ENCODE measurements at regions not wholly inside any gene's neighbourhood (a gene's known extent, or its start where the extent isn't known, plus 50 kb on each side); places are given as distances from the start of the nearest gene placed in this dataset.

GRCh38 chr1:207971331-207972219, 60.6 kb upstream of the CD34 start:
- intact Hi-C loops (cut with DNase I) = no loop called here
- DNase-seq (ENCODE audit: low spot score) = no peak
- no peak for ATAC-seq

DNA sequence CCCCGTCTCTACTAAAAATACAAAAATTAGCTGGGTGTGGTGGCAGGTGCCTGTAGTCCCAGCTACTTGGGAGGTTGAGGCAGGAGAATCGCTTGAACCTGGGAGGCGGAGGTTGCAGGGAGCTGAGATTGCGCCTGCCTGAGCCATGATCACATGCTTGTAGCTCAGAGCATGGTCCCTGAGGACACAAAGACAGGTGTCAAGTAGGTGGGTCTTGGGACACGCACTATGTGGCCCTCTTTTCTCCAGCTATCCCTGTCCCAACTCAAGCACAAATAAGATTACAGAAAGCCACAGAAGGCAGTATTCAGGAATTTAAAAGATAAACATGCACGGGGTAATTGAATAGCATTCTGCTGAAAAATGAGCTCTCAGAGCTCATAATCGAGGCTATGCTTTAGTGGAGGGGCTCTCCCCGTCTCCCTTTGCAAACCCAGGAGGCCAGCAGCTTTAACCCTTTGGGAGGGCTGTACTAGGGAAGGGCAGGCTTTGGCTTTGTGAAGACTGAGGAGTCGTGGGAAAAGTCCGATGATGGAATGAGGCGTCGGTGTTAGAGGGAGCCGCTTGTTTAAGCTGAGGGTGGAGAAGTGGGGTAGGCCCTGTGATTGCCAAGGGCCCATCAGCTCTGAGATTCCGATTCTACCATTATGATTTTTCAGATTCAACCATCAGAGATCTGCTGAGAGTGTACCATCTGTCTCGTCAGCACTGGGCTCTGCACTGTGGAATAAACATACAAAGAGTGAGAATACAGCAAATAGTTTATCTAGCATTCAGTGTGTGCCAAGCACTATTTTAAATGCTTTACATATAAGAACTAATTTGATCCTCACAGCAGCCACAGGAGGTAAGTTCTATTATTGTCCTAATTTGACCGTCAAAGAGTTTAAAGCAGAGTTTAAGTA, 59.7 kb upstream of the CD34 start:
- ATAC-seq = no peak
- DNase-seq (ENCODE audit: low spot score) = no peak
- intact Hi-C loops (cut with DNase I) = no loop called here

DNA sequence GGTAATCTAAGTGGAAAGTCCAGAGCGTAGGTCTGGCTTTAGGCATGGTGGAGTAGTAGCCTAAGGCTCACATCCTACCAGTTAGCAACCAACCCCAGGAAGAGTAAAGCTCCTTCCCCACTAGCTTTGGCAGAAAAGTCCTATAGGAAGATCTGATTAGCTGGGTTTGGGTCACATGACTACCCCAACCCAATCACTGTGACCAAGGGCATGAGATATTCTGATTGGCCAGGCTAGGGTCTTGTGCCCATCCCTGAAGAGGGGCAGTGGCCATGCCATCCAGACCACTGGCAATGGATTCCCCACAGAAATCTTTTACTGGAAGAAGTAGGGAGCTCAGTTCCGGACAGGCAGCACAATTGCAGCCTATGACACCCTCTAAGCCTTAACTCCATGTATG, 58.6 kb upstream of the CD34 start:
- no peak for ATAC-seq
- DNase-seq (ENCODE audit: low spot score) = no peak
- intact Hi-C loops (cut with DNase I) = no loop called here

- intact Hi-C loops (cut with DNase I) = no loop called here
- peak; percentile 57 for ATAC-seq
- no peak for DNase-seq (ENCODE audit: low spot score)
Observed at GRCh38 chr1:207968521-207969009, 57.6 kb upstream of the CD34 start.

GRCh38 chr1:207967703-207968102, 56.8 kb upstream of the CD34 start:
- no peak for DNase-seq (ENCODE audit: low spot score)
- intact Hi-C loops (cut with DNase I) = no loop called here
- no peak for ATAC-seq

- DNase-seq (ENCODE audit: low spot score) (no peak), ATAC-seq (no peak)
- intact Hi-C loops (cut with DNase I) = no loop called here
Observed at GRCh38 chr1:207966521-207966920, 55.6 kb upstream of the CD34 start.

GRCh38 chr1:207965392-207966387, 54.8 kb upstream of the CD34 start:
- ATAC-seq (no peak), DNase-seq (ENCODE audit: low spot score) (no peak)
- intact Hi-C loops (cut with DNase I) = no loop called here

DNA sequence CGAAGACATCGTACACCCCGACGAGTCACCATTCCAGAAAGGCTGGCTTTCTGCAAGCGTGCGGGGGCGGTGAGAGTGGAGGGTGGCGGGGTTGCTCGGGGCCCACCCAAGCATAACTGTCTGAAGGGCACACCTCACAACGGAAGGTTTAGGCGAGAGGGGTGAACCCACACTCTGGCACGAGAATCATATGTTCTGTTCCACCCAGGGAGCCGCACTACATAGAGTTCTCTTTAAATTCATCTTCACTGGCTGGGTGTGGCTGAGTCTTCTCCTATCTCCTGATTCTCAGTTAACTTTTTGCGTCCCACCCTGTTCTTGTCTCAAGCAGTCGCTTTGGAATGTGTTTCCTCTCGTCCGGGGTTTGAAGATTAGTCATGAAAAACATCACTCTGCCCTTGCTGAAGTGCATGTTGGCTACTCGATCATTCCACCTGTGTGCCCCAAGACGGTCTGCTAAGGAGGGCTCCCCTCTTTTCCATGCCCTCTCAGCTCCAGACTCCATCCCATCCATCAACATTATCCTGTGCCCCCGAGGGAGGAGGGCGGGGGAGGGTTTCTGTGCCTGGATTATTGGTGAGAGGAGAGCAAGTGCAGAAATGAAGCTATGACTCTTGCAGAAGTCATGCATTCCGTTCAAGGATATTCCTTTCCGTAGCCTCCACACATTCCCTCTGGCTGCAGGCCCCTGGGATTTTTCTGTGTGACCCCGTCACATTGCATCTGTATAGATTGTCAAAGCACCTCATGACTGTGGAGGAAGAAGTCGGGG, 53.5 kb upstream of the CD34 start:
- DNase-seq (ENCODE audit: low spot score) (no peak), ATAC-seq (peak; percentile 1)
- intact Hi-C loops (cut with DNase I) = loop anchor here (5.0 kb wide), 1 partner anchor 77 kb away; no protein-coding TSS in a partner anchor

- ATAC-seq (peak; percentile 89), DNase-seq (ENCODE audit: low spot score) (peak; percentile 95)
- intact Hi-C loops (cut with DNase I) = loop anchor here (5.0 kb wide), 1 partner anchor 76 kb away; no protein-coding TSS in a partner anchor
Observed at GRCh38 chr1:207963427-207964194, 52.7 kb upstream of the CD34 start.

DNA sequence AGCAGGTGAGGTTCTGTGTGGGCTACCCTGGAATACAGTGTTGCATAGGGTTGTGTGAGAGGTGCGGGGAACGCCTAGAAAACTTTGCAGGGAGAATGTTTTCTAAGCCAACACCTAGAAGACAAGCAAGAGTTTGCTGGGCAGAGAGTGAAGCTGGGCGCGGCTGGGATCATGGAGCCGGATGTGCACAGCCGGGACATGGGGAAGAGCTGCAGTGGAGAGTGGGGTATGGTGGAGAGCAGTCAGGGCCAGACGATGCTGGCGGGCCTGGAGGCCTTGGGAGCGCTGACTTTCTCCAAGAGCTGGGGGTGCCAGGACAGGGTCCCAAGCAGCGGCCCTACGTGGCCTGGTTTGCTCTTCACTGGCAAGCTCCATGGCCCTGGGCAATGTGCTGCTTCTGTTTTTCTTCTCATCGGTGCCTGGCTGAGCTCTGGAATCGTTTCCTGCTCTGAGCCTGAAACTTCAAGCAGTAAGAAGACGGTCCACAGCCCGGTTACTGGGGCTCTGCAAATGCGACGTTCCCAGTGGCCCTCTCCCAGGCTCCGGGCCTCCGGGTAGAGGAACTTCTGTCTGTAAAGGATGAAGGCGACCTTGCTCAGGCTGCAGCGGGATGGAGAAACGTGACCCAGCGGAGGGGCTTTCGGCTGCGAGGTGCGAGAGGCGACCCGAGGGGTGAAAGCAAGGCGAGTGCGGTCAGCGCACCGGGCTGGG, 51.9 kb upstream of the CD34 start:
- DNase-seq (ENCODE audit: low spot score) (peak; percentile 76), ATAC-seq (peak; percentile 54)
- intact Hi-C loops (cut with DNase I) = loop anchor here (5.0 kb wide), 1 partner anchor 76 kb away; no protein-coding TSS in a partner anchor

Data from sciatic nerve (tissue), 2 donors.